H9 (cell line): ENCODE measurements at regions not wholly inside any gene's neighbourhood (a gene's known extent, or its start where the extent isn't known, plus 50 kb on each side); places are given as distances from the start of the nearest gene placed in this dataset.

ENCODE experiments used
- DNase-seq: peaks from one replicate; pipeline ENCODE4 v3.0.0-alpha.2; 2017
- H2AFZ ChIP-seq: one replicate; pipeline ENCODE4 v1.6.1; 2013; ENCODE audit warnings: mild to moderate bottlenecking, low read length, control low read depth, moderate library complexity
- H2AK5ac ChIP-seq: 2 replicates; pipeline ENCODE4 v1.6.1; 2013; ENCODE audit warnings: low read length, control low read depth, mixed read lengths; ENCODE audit not compliant: insufficient read length
- H2BK120ac ChIP-seq: one replicate; pipeline ENCODE4 v1.6.1; 2013; ENCODE audit warnings: low read depth, mild to moderate bottlenecking, low read length, control low read depth, inconsistent platforms; ENCODE audit not compliant: poor library complexity, severe bottlenecking
- H2BK12ac ChIP-seq: 2 replicates; pipeline ENCODE4 v1.6.1; 2013; ENCODE audit warnings: low read length, control low read depth, mixed read lengths, low read depth; ENCODE audit not compliant: insufficient read length
- H2BK15ac ChIP-seq: 2 replicates; pipeline ENCODE4 v1.6.1; 2013; ENCODE audit warnings: low read depth, low read length, control low read depth
- H2BK20ac ChIP-seq: one replicate; pipeline ENCODE4 v1.6.1; 2013; ENCODE audit warnings: low read depth, mild to moderate bottlenecking, low read length, control low read depth, inconsistent platforms; ENCODE audit not compliant: poor library complexity, severe bottlenecking
- H2BK5ac ChIP-seq: 2 replicates; pipeline ENCODE4 v1.6.1; 2013; ENCODE audit warnings: low read length, control low read depth, mixed read lengths; ENCODE audit not compliant: insufficient read length
- H3K14ac ChIP-seq: 2 replicates; pipeline ENCODE4 v1.6.1; 2013; ENCODE audit warnings: low read length, control low read depth; ENCODE audit not compliant: insufficient read depth
- H3K18ac ChIP-seq: 2 replicates; pipeline ENCODE4 v1.6.1; 2013; ENCODE audit warnings: low read depth, mild to moderate bottlenecking, mixed read lengths, low read length, control low read depth; ENCODE audit not compliant: insufficient read length
- H3K23ac ChIP-seq: 2 replicates; pipeline ENCODE4 v1.6.1; 2013; ENCODE audit warnings: low read length, control low read depth, mixed read lengths, low read depth; ENCODE audit not compliant: insufficient read length
- H3K23me2 ChIP-seq: 2 replicates; pipeline ENCODE4 v1.6.1; 2013; ENCODE audit warnings: low read depth, mild to moderate bottlenecking, mixed read lengths, low read length, control low read depth; ENCODE audit not compliant: insufficient read length, poor library complexity, severe bottlenecking
- H3K27ac ChIP-seq: 2 replicates; pipeline ENCODE4 v1.5.1; 2013; ENCODE audit warnings: low read length, control low read depth, mixed read lengths, low read depth; ENCODE audit not compliant: insufficient read length
- H3K27me3 ChIP-seq: 2 replicates; pipeline ENCODE4 v1.6.1; 2013; ENCODE audit warnings: low read length, control low read depth, inconsistent platforms; ENCODE audit not compliant: insufficient read depth
- H3K4ac ChIP-seq: 2 replicates; pipeline ENCODE4 v1.6.1; 2013; ENCODE audit warnings: low read depth, mild to moderate bottlenecking, control low read depth, inconsistent platforms, low read length, moderate library complexity
- H3K4me1 ChIP-seq: 2 replicates; pipeline ENCODE4 v1.6.1; 2013; ENCODE audit warnings: low read length, control low read depth, inconsistent platforms; ENCODE audit not compliant: insufficient read depth
- H3K4me2 ChIP-seq: 2 replicates; pipeline ENCODE4 v1.6.1; 2013; ENCODE audit warnings: low read length, control low read depth, mixed read lengths; ENCODE audit not compliant: insufficient read length, insufficient read depth
- H3K56ac ChIP-seq: 2 replicates; pipeline ENCODE4 v1.6.1; 2013; ENCODE audit warnings: low read depth, mild to moderate bottlenecking, mixed read lengths, low read length, control low read depth; ENCODE audit not compliant: insufficient read length
- H3K79me1 ChIP-seq: 2 replicates; pipeline ENCODE4 v1.6.1; 2013; ENCODE audit warnings: low read depth, mild to moderate bottlenecking, moderate library complexity, low read length, control low read depth, inconsistent platforms; ENCODE audit not compliant: insufficient read depth, poor library complexity, severe bottlenecking
- H3K79me2 ChIP-seq: 2 replicates; pipeline ENCODE4 v1.6.1; 2013; ENCODE audit warnings: low read length, control low read depth, inconsistent platforms; ENCODE audit not compliant: insufficient read depth
- H3K9ac ChIP-seq: 2 replicates; pipeline ENCODE4 v1.6.1; 2013; ENCODE audit warnings: low read length, control low read depth, mixed read lengths; ENCODE audit not compliant: insufficient read length; ENCODE audit errors: extremely low read depth
- H3K9me3 ChIP-seq: one replicate; pipeline ENCODE4 v1.6.1; 2013; ENCODE audit warnings: low read depth, low read length, inconsistent platforms; ENCODE audit not compliant: control insufficient read depth
- H3T11ph ChIP-seq: one replicate; pipeline ENCODE4 v1.6.1; 2013; ENCODE audit warnings: mild to moderate bottlenecking, low read length, control low read depth, inconsistent platforms
- H4K20me1 ChIP-seq: one replicate; pipeline ENCODE4 v1.6.1; 2013; ENCODE audit not compliant: control insufficient read depth, insufficient read length, insufficient read depth
- H4K5ac ChIP-seq: 2 replicates; pipeline ENCODE4 v1.6.1; 2013; ENCODE audit warnings: low read depth, mild to moderate bottlenecking, mixed read lengths, low read length, control low read depth; ENCODE audit not compliant: insufficient read length
- H4K8ac ChIP-seq: replicated peaks from 2 replicates; pipeline ENCODE4 v1.6.1; 2013; ENCODE audit warnings: low read length, control low read depth, mixed read lengths, low read depth; ENCODE audit not compliant: insufficient read length
- H4K91ac ChIP-seq: 2 replicates; pipeline ENCODE4 v1.6.1; 2013; ENCODE audit warnings: low read depth, mild to moderate bottlenecking, moderate library complexity, mixed read lengths, low read length, control low read depth; ENCODE audit not compliant: insufficient read length
- H3K27ac Mint-ChIP-seq, 3 experiments: 2 replicates in 2 of 3; 3 replicates in 1 of 3; pipeline ENCODE4 v1.8.0; 2020 to 2021; ENCODE audit warnings: mixed read lengths in 3 of 3, mild to moderate bottlenecking in 1 of 3, moderate library complexity in 1 of 3
- H3K27me3 Mint-ChIP-seq: 2 replicates; pipeline ENCODE4 v1.8.0; 2021; ENCODE audit warnings: low read depth, mild to moderate bottlenecking, moderate library complexity, mixed read lengths
- H3K36me3 Mint-ChIP-seq, 3 experiments: 2 replicates in 2 of 3; 3 replicates in 1 of 3; pipeline ENCODE4 v1.8.0; 2020 to 2021; ENCODE audit warnings: low read depth in 3 of 3, mixed read lengths in 3 of 3; ENCODE audit not compliant: insufficient read depth in 1 of 3
- H3K4me1 Mint-ChIP-seq, 2 experiments: 2 replicates each; pipeline ENCODE4 v1.8.0; 2020; ENCODE audit warnings: mixed read lengths in 2 of 2
- H3K4me3 Mint-ChIP-seq, 2 experiments: 2 replicates in 1 of 2; 3 replicates in 1 of 2; pipeline ENCODE4 v1.8.0; 2020 to 2021; ENCODE audit warnings: mild to moderate bottlenecking in 2 of 2, mixed read lengths in 2 of 2, moderate library complexity in 1 of 2
- H3K9me3 Mint-ChIP-seq, 2 experiments: 2 replicates in 1 of 2; 3 replicates in 1 of 2; pipeline ENCODE4 v1.8.0; 2020; ENCODE audit warnings: mild to moderate bottlenecking in 2 of 2, mixed read lengths in 2 of 2, moderate library complexity in 1 of 2
- WGBS: extraction: QIAGEN DNeasy Blood & Tissue Kit; methylation state at CpG from one replicate; pipeline ENCODE4 v1.1.7; 2013; ENCODE audit warnings: missing lambda C conversion rate, low lambda C conversion rate, mixed read lengths; ENCODE audit not compliant: insufficient read length; ENCODE audit errors: extremely low coverage; 5-methylcytosine and 5-hydroxymethylcytosine counted together
- TF ChIP-seq, protein P1 (sequence below): fragments of 200-600 bp; sonication (generic); conservative IDR thresholded peaks from 3 replicates; pipeline ENCODE4 v1.8.0; 2021; ENCODE audit warnings: antibody characterized with exemption, mild to moderate bottlenecking

DNA sequence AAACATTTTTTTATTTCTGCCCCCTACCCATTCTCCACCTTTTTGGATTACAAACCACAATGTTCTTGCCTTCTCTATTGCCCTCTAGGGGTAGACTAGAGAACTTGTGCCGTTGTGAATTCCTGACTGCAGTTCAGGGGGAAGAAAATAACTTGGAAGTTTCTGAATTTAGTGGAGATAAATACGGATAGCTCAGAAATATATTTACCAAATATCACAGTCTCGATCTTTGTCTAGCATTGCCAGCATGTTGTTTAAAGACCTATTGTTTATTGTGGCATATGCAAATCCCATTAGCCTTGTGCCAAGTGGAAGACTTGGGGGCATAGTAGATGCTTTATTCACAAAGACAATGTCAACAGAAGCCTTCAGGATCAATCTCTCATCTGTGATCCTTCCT lies 154.1 kb upstream of the MMS22L start:
- no peaks in the 10 kb centered on the region for H3K27me3 ChIP-seq
- no peak overlapping the region for H3K27ac ChIP-seq
- Mint-ChIP-seq H3K27me3 (peaks cover 6% of the 10 kb centered on the region; the same call in 1 of the 2 replicates), H3K4me3 (no peak overlapping the region), H3K36me3 (no peaks in the 10 kb centered on the region), H3K27ac (no peak overlapping the region), H3K9me3 (no peaks in the 10 kb centered on the region), H3K4me1 (peaks cover 5% of the 10 kb centered on the region in 2 experiments)
- H2BK15ac ChIP-seq = no peak overlapping the region
- no peaks in the 10 kb centered on the region for H3K23me2 ChIP-seq
- H3K23ac ChIP-seq = no peak overlapping the region
- no peaks in the 10 kb centered on the region for H4K20me1 ChIP-seq
- no CpG with 5 or more reads among the region's 3 CpGs for WGBS
- H2BK20ac ChIP-seq = no peak overlapping the region
- H3K9ac ChIP-seq = no peak overlapping the region
- H3K4me2 ChIP-seq = no peak overlapping the region
- no peaks in the 10 kb centered on the region for H3K9me3 ChIP-seq
- H3K79me1 ChIP-seq = no peaks in the 10 kb centered on the region
- H4K5ac ChIP-seq = no peak overlapping the region
- H3K18ac ChIP-seq = no peak overlapping the region
- H2BK120ac ChIP-seq = no peak overlapping the region
- no peak for DNase-seq
- H3K4ac ChIP-seq = no peak overlapping the region
- H3K4me1 ChIP-seq = peaks cover 2% of the 10 kb centered on the region
- no peak overlapping the region for H3K14ac ChIP-seq
- no peak overlapping the region for H3T11ph ChIP-seq
- H4K8ac ChIP-seq = no peak overlapping the region
- no peak overlapping the region for H2AFZ ChIP-seq
- no peak overlapping the region for H4K91ac ChIP-seq
- H2AK5ac ChIP-seq = no peak overlapping the region
- TF ChIP-seq, protein P1, sequence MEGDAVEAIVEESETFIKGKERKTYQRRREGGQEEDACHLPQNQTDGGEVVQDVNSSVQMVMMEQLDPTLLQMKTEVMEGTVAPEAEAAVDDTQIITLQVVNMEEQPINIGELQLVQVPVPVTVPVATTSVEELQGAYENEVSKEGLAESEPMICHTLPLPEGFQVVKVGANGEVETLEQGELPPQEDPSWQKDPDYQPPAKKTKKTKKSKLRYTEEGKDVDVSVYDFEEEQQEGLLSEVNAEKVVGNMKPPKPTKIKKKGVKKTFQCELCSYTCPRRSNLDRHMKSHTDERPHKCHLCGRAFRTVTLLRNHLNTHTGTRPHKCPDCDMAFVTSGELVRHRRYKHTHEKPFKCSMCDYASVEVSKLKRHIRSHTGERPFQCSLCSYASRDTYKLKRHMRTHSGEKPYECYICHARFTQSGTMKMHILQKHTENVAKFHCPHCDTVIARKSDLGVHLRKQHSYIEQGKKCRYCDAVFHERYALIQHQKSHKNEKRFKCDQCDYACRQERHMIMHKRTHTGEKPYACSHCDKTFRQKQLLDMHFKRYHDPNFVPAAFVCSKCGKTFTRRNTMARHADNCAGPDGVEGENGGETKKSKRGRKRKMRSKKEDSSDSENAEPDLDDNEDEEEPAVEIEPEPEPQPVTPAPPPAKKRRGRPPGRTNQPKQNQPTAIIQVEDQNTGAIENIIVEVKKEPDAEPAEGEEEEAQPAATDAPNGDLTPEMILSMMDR = peak; percentile 86
- H2BK12ac ChIP-seq = no peak overlapping the region
- H3K79me2 ChIP-seq = no peaks in the 10 kb centered on the region
- H3K56ac ChIP-seq = no peak overlapping the region
- no peak overlapping the region for H2BK5ac ChIP-seq
